ENCODE measurements at regions not wholly inside any gene's neighbourhood (a gene's known extent, or its start where the extent isn't known, plus 50 kb on each side); places are given as distances from the start of the nearest gene placed in this dataset.

DNA sequence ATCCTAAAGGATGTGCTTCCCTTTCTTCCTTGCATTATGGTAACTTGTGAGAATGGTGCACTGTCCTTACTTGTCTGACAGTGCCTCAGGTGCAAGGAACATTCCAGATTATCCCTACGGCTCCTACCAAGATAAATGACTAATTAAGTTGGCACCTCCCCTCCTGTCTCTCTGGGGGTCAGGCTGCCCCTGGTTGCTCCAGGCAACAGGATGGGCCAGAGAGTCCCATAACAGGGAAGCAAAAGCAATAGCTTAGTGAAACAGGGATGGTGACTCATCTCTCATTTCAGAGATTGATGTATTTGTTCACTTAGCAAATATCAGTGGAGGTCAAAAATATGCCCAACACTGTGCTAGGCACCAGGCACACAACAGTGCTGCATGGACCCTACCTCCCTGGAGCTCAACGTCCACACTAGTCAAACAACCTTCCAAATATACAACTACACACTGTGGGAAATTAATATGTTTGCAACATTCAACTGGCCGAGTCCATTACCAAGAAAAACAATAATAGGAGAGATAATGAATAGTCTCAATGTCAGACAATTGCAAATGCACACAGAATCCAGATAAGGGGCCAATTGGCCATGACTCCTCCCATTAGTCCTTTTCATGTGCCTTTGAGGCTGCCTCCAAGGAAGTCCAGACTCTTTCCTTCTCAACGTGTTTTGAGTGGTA lies 249.0 kb downstream of the TLE3 start:
- H3K4me3 ChIP-seq (ENCODE audit: low read depth, low read length, poor library complexity, severe bottlenecking): no peak overlapping the region
- DNase-seq (ENCODE audit: low spot score): no peak
- BruUV-seq (replicated peaks): no TSS peak

DNA sequence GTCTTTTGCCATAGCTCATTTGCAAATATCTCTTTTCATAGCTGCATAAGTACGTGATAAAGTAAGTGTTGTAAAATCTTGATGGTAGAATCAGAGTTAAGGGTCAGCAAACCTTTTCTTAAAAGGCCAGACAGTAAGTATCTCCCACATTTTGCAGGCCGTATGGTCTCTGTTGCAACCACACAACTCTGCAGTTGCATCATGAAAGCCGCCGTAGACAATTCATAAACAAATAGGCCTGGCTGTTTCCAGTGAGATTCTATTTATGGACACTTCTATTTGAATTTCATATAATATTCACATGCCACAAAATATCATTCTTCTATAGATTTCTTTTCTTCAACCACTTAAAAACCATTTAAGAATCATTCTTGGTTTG lies 248.5 kb downstream of the TLE3 start:
- Histone ChIP-seq H4K20me1 (ENCODE audit: insufficient read depth, low read length) (no peaks in the 10 kb centered on the region), H2AFZ (ENCODE audit: low read length) (no peak overlapping the region), H3K79me2 (ENCODE audit: insufficient read depth, low read depth, low read length) (no peaks in the 10 kb centered on the region), H3K27ac (ENCODE audit: low read depth, low read length, poor library complexity, severe bottlenecking) (no peak overlapping the region), H3K4me1 (ENCODE audit: insufficient read depth, low read length, poor library complexity, severe bottlenecking) (no peaks in the 10 kb centered on the region), H3K36me3 (ENCODE audit: insufficient read depth, low read length) (no peaks in the 10 kb centered on the region), H3K9me2 (ENCODE audit: insufficient read depth, low read length) (no peaks in the 10 kb centered on the region), H3K4me3 (ENCODE audit: low read depth, low read length, poor library complexity, severe bottlenecking) (no peak overlapping the region), H3K9me3 (ENCODE audit: low read length) (no peaks in the 10 kb centered on the region), H3K4me2 (ENCODE audit: low read length) (no peak overlapping the region)
- BruUV-seq (replicated peaks): no TSS peak
- intact Hi-C loops (cut with micrococcal nuclease; ENCODE audit: unreplicated experiment): no loop called here
- TF ChIP-seq, protein P1, sequence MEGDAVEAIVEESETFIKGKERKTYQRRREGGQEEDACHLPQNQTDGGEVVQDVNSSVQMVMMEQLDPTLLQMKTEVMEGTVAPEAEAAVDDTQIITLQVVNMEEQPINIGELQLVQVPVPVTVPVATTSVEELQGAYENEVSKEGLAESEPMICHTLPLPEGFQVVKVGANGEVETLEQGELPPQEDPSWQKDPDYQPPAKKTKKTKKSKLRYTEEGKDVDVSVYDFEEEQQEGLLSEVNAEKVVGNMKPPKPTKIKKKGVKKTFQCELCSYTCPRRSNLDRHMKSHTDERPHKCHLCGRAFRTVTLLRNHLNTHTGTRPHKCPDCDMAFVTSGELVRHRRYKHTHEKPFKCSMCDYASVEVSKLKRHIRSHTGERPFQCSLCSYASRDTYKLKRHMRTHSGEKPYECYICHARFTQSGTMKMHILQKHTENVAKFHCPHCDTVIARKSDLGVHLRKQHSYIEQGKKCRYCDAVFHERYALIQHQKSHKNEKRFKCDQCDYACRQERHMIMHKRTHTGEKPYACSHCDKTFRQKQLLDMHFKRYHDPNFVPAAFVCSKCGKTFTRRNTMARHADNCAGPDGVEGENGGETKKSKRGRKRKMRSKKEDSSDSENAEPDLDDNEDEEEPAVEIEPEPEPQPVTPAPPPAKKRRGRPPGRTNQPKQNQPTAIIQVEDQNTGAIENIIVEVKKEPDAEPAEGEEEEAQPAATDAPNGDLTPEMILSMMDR (conservative IDR thresholded peaks at IDR 0.05; ENCODE audit: low read length): no peak
- no peak for TF ChIP-seq EZH2phosphoT487 (IDR thresholded peaks at IDR 0.05; ENCODE audit: borderline replicate concordance, low read depth, low read length)
- CTCF ChIA-PET (ENCODE audit: unreplicated experiment): no interaction called here
- POLR2A ChIA-PET: no interaction called here
- no peak for DNase-seq (ENCODE audit: low spot score)

More for the DNA sequence above, 249.0 kb downstream of the TLE3 start:
- Histone ChIP-seq H2AFZ (ENCODE audit: low read length) (no peak overlapping the region), H3K4me2 (ENCODE audit: low read length) (no peak overlapping the region), H3K79me2 (ENCODE audit: insufficient read depth, low read depth, low read length) (no peaks in the 10 kb centered on the region), H3K9me2 (ENCODE audit: insufficient read depth, low read length) (no peaks in the 10 kb centered on the region), H4K20me1 (ENCODE audit: insufficient read depth, low read length) (no peaks in the 10 kb centered on the region), H3K36me3 (ENCODE audit: insufficient read depth, low read length) (no peaks in the 10 kb centered on the region), H3K4me1 (ENCODE audit: insufficient read depth, low read length, poor library complexity, severe bottlenecking) (no peaks in the 10 kb centered on the region), H3K27ac (ENCODE audit: low read depth, low read length, poor library complexity, severe bottlenecking) (no peak overlapping the region), H3K9me3 (ENCODE audit: low read length) (no peaks in the 10 kb centered on the region)
- POLR2A ChIA-PET: no interaction called here
- intact Hi-C loops (cut with micrococcal nuclease; ENCODE audit: unreplicated experiment): no loop called here
- TF ChIP-seq EZH2phosphoT487 (IDR thresholded peaks at IDR 0.05; ENCODE audit: borderline replicate concordance, low read depth, low read length): no peak
- TF ChIP-seq, protein P1 (conservative IDR thresholded peaks at IDR 0.05; ENCODE audit: low read length): no peak
- CTCF ChIA-PET (ENCODE audit: unreplicated experiment): no interaction called here

DNA sequence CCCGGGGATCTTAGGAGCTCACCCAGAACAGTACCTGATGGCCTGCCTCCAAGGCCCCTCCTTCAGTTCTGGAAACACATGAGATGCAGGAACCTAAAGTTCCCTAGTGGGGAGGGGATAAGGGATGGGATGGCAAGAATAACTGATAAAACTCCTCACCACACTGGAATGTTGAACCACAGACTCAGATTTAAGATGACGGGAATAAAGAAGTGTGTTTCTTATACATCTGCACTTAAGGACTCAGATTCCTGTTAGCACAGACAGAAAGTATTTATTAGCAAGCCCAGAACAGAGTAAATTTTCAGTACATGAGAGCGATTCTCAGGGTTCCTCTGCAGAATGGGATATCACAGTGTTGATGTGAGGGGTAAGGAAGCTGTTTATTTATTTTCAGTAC lies 245.2 kb downstream of the TLE3 start:
- no peak for DNase-seq (ENCODE audit: low spot score)
- H3K4me1 ChIP-seq (ENCODE audit: insufficient read depth, low read length, poor library complexity, severe bottlenecking): peaks cover 21% of the 10 kb centered on the region
- no peak overlapping the region for H3K4me2 ChIP-seq (ENCODE audit: low read length)
- intact Hi-C loops (cut with micrococcal nuclease; ENCODE audit: unreplicated experiment): no loop called here
- no peak overlapping the region for H3K27ac ChIP-seq (ENCODE audit: low read depth, low read length, poor library complexity, severe bottlenecking)
- H3K4me3 ChIP-seq (ENCODE audit: low read depth, low read length, poor library complexity, severe bottlenecking): no peak overlapping the region
- H4K20me1 ChIP-seq (ENCODE audit: insufficient read depth, low read length): no peaks in the 10 kb centered on the region
- POLR2A ChIA-PET: no interaction called here
- H3K36me3 ChIP-seq (ENCODE audit: insufficient read depth, low read length): no peaks in the 10 kb centered on the region
- no peaks in the 10 kb centered on the region for H3K9me2 ChIP-seq (ENCODE audit: insufficient read depth, low read length)
- no peak overlapping the region for H2AFZ ChIP-seq (ENCODE audit: low read length)
- CTCF ChIA-PET (ENCODE audit: unreplicated experiment): no interaction called here
- no peaks in the 10 kb centered on the region for H3K9me3 ChIP-seq (ENCODE audit: low read length)
- no TSS peak for BruUV-seq (replicated peaks)
- TF ChIP-seq, protein P1 (conservative IDR thresholded peaks at IDR 0.05; ENCODE audit: low read length): no peak
- no peak for TF ChIP-seq EZH2phosphoT487 (IDR thresholded peaks at IDR 0.05; ENCODE audit: borderline replicate concordance, low read depth, low read length)
- H3K79me2 ChIP-seq (ENCODE audit: insufficient read depth, low read depth, low read length): no peaks in the 10 kb centered on the region
